AG08395 (cell line): ENCODE measurements at regions not wholly inside any gene's neighbourhood (a gene's known extent, or its start where the extent isn't known, plus 50 kb on each side); places are given as distances from the start of the nearest gene placed in this dataset.
"Not testable (repeated sequence)": the region's sequence is repeated elsewhere in the genome, so short reads cannot be mapped to it uniquely, and the experiment has no call there.

Source experiments
- DNase-seq: peaks from one replicate; pipeline ENCODE4 v3.0.0; 2012; ENCODE audit warnings: mixed read lengths, low spot score

DNA sequence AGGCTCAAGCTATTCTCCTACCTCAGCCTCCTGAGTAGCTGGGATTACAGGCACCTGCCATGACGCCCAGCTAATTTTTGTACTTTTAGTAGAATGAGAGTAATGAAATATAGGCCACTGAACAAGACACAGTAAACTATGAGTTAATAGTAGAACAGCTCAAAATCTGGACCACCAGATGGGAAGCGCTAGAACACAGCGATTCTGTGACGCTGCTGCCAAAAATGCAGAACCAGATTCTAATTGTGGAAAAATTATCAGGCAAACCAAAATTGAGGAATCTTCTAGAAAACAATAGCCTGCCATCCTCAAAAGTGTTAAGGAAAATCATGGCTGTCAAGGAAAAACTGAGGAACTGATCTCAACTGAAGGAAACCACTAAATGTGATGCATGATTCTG is 111.4 kb upstream of the TIAM1 start:
- no peak for DNase-seq

- DNase-seq = no peak
Measured at GRCh38 chr21:31450980-31451379, 106.9 kb upstream of the TIAM1 start.

GRCh38 chr21:31449921-31450535 is 106.0 kb upstream of the TIAM1 start:
- DNase-seq = no peak

GRCh38 chr21:31448496-31448895 is 104.4 kb upstream of the TIAM1 start:
- no peak for DNase-seq

GRCh38 chr21:31447505-31447904 is 103.4 kb upstream of the TIAM1 start:
- no peak for DNase-seq

- no peak for DNase-seq
Measured at GRCh38 chr21:31446226-31446855, 102.3 kb upstream of the TIAM1 start.

GRCh38 chr21:31445137-31445536 is 101.1 kb upstream of the TIAM1 start:
- no peak for DNase-seq

GRCh38 chr21:31443736-31444521 is 99.9 kb upstream of the TIAM1 start:
- no peak for DNase-seq

GRCh38 chr21:31442339-31442738 is 98.3 kb upstream of the TIAM1 start:
- DNase-seq = no peak

DNA sequence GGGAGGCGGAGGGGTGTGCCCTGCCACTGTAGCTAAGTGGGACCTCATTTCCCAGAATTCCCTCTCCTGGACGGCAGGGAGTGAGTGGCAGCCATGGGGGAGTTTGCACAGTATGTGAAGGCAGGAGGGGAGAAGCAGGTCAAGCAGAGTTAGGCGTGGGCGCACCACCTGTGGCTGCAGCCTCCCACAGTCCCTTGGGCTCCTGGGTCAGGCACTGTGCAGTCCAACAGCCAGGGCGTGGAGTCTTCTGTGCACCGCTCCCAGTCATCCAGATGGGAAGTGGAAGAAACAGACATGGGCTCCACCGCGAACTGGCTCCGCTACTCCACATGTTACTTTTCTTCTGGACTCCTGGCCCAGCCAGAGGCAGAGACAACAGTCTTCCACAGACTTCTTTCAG is 85.4 kb upstream of the TIAM1 start:
- DNase-seq = no peak

GRCh38 chr21:31426235-31426797 is 82.3 kb upstream of the TIAM1 start:
- DNase-seq = no peak

GRCh38 chr21:31425138-31425537 is 81.1 kb upstream of the TIAM1 start:
- DNase-seq = no peak

GRCh38 chr21:31424058-31424457 is 80.0 kb upstream of the TIAM1 start:
- no peak for DNase-seq

- DNase-seq = no peak
Measured at GRCh38 chr21:31420988-31421387, 76.9 kb upstream of the TIAM1 start.

DNA sequence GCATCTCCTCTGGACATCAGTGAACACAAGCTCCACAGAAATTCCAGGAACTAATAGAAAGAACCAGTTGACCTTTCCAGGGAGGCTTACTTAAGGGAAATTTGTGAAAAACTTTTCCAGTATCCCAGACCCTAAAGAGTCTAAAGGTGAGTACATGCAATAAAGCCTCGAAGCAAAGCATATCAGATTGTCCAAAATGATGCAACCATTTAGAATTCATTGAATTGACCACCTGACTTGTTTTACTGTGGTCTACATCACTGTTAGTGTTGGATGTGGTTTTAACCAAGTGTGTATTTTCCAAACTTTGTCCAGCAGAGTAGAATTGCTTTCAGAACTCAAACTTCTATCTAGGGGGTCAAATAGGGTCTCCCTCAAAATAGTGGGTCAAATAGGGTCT is 76.3 kb upstream of the TIAM1 start:
- DNase-seq = no peak

- DNase-seq = no peak
Measured at GRCh38 chr21:31418377-31419001, 74.4 kb upstream of the TIAM1 start.

GRCh38 chr21:31417214-31417613 is 73.2 kb upstream of the TIAM1 start:
- DNase-seq = not testable (repeated sequence)

GRCh38 chr21:31416465-31416864 is 72.4 kb upstream of the TIAM1 start:
- no peak for DNase-seq

DNA sequence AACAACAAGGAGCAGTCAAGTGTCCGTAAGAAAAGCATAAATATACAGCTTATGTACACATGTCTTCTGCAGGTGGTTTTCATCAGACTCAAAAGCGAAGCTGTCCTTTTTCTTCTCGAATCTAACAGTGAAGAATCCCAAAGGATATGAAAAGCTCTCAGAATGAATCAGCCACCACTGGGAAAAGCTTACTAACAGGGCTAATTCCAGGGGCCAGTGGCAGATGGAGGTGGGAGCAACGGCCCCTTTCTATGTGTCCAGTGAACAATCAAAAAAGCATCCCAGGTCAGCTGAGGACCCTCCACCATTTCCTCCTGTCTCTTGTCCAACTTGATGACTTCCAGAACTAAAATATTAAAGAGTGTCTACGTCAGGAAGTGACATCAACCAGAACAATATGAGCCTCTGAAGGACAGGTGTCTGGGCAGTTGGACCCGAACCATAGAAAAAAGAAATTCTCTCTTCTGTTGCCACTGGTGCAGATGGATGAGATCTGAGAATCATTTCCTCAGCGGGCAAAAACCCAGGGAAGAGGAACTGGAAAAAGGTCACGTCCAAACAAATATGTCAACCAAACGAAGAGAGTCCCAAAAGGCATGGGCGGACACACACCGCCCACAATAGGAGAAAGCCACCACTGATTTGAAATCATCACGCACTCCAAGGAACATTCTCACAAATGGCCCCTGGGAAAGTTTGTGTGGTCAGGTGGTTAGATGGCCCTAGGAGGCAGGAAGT is 70.4 kb upstream of the TIAM1 start:
- DNase-seq = no peak

DNA sequence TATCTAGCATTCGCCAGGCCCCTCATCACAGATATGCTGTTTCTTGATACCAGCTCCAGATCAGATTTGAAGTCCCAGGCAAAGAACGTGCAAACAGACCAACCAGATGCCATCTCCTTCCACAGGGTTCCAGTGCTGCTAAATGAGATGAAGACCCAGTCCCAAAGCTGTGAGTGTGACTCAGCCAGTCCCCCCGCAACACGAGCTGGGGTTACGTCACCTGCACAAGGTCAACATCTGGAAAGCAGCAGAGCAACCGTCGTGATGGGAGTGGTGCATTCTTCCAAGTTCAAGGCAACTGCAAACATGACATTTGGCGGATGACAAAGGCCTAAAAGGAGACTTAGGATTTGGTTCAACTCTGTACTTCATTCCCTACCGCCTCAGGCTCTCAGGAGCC is 69.6 kb upstream of the TIAM1 start:
- no peak for DNase-seq

DNA sequence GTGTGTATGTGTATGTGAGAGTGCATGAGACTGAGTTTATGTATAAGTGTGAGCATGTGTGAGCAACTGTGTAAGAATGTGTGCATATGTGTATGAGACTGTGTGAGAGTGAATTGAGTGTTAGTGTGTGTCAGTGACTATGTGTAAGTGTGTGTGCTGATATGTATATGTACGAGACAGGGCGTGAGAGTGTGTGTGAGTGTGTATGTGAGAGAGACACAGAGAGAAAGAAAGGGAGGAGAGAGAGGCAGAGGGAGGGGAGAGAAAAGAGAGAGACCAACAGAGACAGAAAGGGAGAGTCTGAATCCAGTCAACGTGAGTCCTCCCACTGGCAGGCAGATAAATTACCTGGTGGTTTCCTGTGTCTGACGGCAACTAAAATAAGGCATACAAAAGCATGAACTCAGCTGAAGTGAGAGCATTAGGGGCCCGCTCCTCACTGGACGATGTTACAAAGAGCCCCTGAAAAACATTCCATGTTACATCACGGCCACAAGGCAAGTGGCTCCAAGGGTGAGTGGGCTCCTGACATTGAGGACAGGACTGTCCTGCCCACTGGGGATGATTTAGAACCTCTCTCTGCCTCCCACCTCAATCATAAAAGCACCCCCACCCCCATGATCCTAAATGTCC is 66.6 kb upstream of the TIAM1 start:
- no peak for DNase-seq
